ENCODE measurements at regions not wholly inside any gene's neighbourhood (a gene's known extent, or its start where the extent isn't known, plus 50 kb on each side); places are given as distances from the start of the nearest gene placed in this dataset.
A peak's percentile ranks its signal among the peaks of the same experiment; 100 is the strongest.

- TF ChIP-seq, protein P1, sequence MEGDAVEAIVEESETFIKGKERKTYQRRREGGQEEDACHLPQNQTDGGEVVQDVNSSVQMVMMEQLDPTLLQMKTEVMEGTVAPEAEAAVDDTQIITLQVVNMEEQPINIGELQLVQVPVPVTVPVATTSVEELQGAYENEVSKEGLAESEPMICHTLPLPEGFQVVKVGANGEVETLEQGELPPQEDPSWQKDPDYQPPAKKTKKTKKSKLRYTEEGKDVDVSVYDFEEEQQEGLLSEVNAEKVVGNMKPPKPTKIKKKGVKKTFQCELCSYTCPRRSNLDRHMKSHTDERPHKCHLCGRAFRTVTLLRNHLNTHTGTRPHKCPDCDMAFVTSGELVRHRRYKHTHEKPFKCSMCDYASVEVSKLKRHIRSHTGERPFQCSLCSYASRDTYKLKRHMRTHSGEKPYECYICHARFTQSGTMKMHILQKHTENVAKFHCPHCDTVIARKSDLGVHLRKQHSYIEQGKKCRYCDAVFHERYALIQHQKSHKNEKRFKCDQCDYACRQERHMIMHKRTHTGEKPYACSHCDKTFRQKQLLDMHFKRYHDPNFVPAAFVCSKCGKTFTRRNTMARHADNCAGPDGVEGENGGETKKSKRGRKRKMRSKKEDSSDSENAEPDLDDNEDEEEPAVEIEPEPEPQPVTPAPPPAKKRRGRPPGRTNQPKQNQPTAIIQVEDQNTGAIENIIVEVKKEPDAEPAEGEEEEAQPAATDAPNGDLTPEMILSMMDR (conservative IDR thresholded peaks at IDR 0.05): no peak
- no peak overlapping the region for H3K27ac ChIP-seq
These were observed 243.2 kb upstream of the TSHZ3 start for GRCh38 chr19:31592456-31592855.

DNA sequence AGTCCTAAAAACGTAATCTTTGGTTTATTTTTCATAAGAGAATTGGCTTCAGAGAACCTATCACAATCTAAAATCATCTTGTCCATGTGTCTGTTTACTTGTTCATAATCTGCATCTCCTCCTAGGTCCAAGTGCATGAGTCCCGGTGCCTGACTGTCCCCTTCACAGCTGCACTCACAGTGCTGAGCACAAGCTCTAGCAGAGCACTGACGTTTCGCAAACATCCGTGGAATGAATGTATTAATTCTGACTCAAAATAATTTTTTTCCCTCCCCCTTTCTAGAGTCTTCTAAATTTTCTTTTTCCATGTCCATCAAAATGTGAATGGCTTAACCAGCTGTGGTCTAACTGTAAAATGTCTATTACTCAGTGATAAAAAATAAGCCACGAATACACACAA is 245.5 kb upstream of the TSHZ3 start:
- no peak overlapping the region for H3K27ac ChIP-seq
- TF ChIP-seq, protein P1 (conservative IDR thresholded peaks at IDR 0.05): no peak

GRCh38 chr19:31595521-31595920 is 246.3 kb upstream of the TSHZ3 start:
- TF ChIP-seq, protein P1 (conservative IDR thresholded peaks at IDR 0.05): no peak

DNA sequence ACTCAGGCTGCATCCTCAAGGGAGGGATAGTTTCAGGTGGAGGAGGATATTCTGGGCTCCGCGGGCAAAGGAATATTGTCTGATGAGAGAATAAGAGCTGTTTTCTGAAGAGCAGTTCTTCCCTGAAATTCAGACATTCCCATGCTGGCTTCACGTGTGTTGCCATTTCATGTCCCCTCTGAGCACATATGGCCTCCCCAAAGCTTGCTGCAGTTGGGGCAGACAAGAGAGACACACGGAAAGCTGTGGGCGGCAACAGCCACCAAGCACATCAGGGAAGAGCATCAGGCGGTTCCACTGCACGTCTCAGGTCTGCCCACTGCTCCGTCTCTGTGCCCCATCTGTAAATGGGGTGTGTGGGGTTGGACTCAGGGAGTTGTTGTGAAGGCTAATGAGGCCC is 247.5 kb upstream of the TSHZ3 start:
- no peak overlapping the region for H3K27ac ChIP-seq
- TF ChIP-seq, protein P1 (conservative IDR thresholded peaks at IDR 0.05): no peak

More at GRCh38 chr19:31595521-31595920, 246.3 kb upstream of the TSHZ3 start:
- no peak overlapping the region for H3K27ac ChIP-seq

- no peak overlapping the region for H3K27ac ChIP-seq
- TF ChIP-seq, protein P1 (conservative IDR thresholded peaks at IDR 0.05): no peak
These were observed 248.4 kb upstream of the TSHZ3 start for GRCh38 chr19:31597616-31598015.

GRCh38 chr19:31598730-31599238 is 249.5 kb upstream of the TSHZ3 start:
- H3K27ac ChIP-seq: no peak overlapping the region

DNA sequence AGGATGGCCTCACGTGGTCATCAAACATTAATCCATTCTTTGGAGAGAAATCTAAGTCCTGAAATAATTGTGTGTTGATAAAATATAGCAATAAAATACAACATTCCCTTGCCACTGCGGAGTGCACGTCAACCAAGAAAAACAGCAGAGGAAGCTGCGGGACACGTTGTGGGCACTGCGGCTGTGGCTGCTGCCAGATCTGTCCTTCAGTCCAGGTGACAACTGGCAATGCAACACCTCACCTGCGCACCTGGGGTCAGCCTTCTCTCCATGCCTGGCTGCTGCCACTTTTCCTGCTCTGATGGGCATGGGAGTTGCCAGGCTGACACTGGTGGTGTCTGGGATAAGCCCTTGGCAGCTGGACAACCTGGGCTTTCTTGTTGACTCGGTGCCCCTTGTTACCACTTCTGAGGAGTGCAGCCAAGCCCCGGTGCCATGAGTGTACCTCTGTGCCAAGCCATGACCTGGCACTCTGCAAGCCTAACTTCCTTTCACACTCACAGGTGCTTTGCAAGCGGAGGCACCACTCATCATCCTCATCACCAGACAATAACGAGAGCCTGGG is 251.6 kb upstream of the TSHZ3 start:
- no peak overlapping the region; the same call in 1 of the 2 replicates for H3K27ac ChIP-seq
- TF ChIP-seq, protein P1 (conservative IDR thresholded peaks at IDR 0.05): peak; percentile 12; the same call in 1 of the 2 replicates

More at GRCh38 chr19:31598730-31599238, 249.5 kb upstream of the TSHZ3 start:
- TF ChIP-seq, protein P1 (conservative IDR thresholded peaks at IDR 0.05): no peak
